Activated naive CD4-positive, alpha-beta T cell treated with anti-CD3 and anti-CD28 coated beads, Interleukin-2, amount 10 ng/mL, durations not matched to agents 7 days and 5 days (primary cell): ENCODE measurements at regions not wholly inside any gene's neighbourhood (a gene's known extent, or its start where the extent isn't known, plus 50 kb on each side); places are given as distances from the start of the nearest gene placed in this dataset.

Experiments
- CTCF ChIA-PET: fragments of 350-600 bp; sonication (Branson Sonifier 250); formaldehyde crosslinking; loops from one replicate; lab custom pipeline; 2021; ENCODE audit warnings: antibody characterized with exemption; lab: Charles Lee
- DNase-seq: peaks from one replicate; pipeline ENCODE4 v3.0.0-alpha.2; 2020
- H3K27ac Mint-ChIP-seq: one replicate; pipeline ENCODE4 v1.8.0; 2021; ENCODE audit warnings: mild to moderate bottlenecking, moderate library complexity, mixed read lengths
- H3K27me3 Mint-ChIP-seq: one replicate; pipeline ENCODE4 v1.8.0; 2021; ENCODE audit warnings: mild to moderate bottlenecking, mixed read lengths
- H3K36me3 Mint-ChIP-seq: one replicate; pipeline ENCODE4 v1.8.0; 2021; ENCODE audit warnings: mixed read lengths
- H3K4me1 Mint-ChIP-seq: one replicate; pipeline ENCODE4 v1.8.0; 2021; ENCODE audit warnings: mixed read lengths
- H3K4me3 Mint-ChIP-seq: one replicate; pipeline ENCODE4 v1.8.0; 2021; ENCODE audit warnings: mild to moderate bottlenecking, moderate library complexity, mixed read lengths
- H3K9me3 Mint-ChIP-seq: one replicate; pipeline ENCODE4 v1.8.0; 2021; ENCODE audit warnings: mixed read lengths

- DNase-seq = no peak
- no peak overlapping the region for H3K4me3 Mint-ChIP-seq
- H3K4me1 Mint-ChIP-seq = no peaks in the 10 kb centered on the region
- CTCF ChIA-PET = no interaction called here
- no peaks in the 10 kb centered on the region for H3K36me3 Mint-ChIP-seq
- H3K27ac Mint-ChIP-seq = no peak overlapping the region
- no peaks in the 10 kb centered on the region for H3K27me3 Mint-ChIP-seq
- H3K9me3 Mint-ChIP-seq = peaks cover 2% of the 10 kb centered on the region
Observed at GRCh38 chr4:110998320-110998719, 375.4 kb upstream of the PITX2 start.

- H3K36me3 Mint-ChIP-seq = no peaks in the 10 kb centered on the region
- CTCF ChIA-PET = no interaction called here
- H3K4me3 Mint-ChIP-seq = no peak overlapping the region
- no peak for DNase-seq
- peaks cover 2% of the 10 kb centered on the region for H3K9me3 Mint-ChIP-seq
- no peaks in the 10 kb centered on the region for H3K4me1 Mint-ChIP-seq
- no peaks in the 10 kb centered on the region for H3K27me3 Mint-ChIP-seq
- no peak overlapping the region for H3K27ac Mint-ChIP-seq
Observed at GRCh38 chr4:111011458-111011857, 388.6 kb upstream of the PITX2 start.

DNA sequence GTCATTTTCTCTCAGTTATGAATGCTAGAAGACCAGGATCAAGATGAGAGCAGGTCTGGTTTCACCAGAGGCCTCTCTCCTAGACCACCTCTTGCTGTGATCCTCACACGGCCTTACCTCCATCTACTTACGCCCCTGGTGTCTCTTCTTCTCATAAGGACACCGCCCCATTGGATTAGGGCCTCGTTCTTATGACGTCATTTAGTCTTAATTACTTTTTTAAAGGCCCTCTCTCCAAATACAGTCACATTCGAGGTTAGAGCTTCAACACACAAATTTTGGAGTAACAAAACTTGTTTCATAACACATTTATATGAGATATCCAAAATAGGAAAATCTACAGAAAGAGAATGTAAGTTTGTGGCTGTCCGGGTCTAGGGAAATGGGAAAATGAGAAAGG is 391.0 kb upstream of the PITX2 start:
- Mint-ChIP-seq H3K4me3 (no peak overlapping the region), H3K27me3 (no peaks in the 10 kb centered on the region), H3K27ac (no peak overlapping the region), H3K4me1 (no peaks in the 10 kb centered on the region), H3K9me3 (peaks cover 2% of the 10 kb centered on the region), H3K36me3 (no peaks in the 10 kb centered on the region)
- CTCF ChIA-PET = no interaction called here
- no peak for DNase-seq

DNA sequence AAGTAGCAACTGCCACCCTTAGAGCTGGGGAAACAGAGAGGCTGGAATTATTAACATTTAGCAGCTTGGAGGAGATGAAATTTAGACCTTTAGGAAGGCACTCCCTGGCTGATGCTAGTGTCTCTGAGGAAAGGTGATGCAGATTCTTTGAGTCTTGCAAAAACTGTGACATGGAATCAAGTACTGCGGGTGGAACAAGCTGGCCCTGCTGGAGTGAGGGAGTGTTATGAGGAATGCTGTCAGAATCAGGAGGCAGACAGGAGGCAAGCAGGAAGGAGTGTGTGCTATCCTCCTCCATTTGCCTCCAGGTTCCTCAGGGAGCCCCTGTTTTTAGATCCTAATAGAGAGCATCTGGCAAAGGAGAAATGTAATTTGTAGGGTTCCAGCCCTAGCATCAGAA is 391.7 kb upstream of the PITX2 start:
- H3K4me3 Mint-ChIP-seq = no peak overlapping the region
- no peak for DNase-seq
- CTCF ChIA-PET = no interaction called here

GRCh38 chr4:111016416-111016815 is 393.5 kb upstream of the PITX2 start:
- H3K4me3 Mint-ChIP-seq = no peak overlapping the region
- peaks cover 2% of the 10 kb centered on the region for H3K9me3 Mint-ChIP-seq
- no peaks in the 10 kb centered on the region for H3K27me3 Mint-ChIP-seq
- CTCF ChIA-PET = no interaction called here
- no peaks in the 10 kb centered on the region for H3K36me3 Mint-ChIP-seq
- no peak overlapping the region for H3K27ac Mint-ChIP-seq
- H3K4me1 Mint-ChIP-seq = no peaks in the 10 kb centered on the region
- no peak for DNase-seq

More for the DNA sequence above, 391.7 kb upstream of the PITX2 start:
- H3K4me1 Mint-ChIP-seq = no peaks in the 10 kb centered on the region
- H3K36me3 Mint-ChIP-seq = no peaks in the 10 kb centered on the region
- no peak overlapping the region for H3K27ac Mint-ChIP-seq
- H3K9me3 Mint-ChIP-seq = peaks cover 2% of the 10 kb centered on the region
- H3K27me3 Mint-ChIP-seq = no peaks in the 10 kb centered on the region

GRCh38 chr4:111018216-111018615 is 395.3 kb upstream of the PITX2 start:
- DNase-seq = no peak
- H3K36me3 Mint-ChIP-seq = no peaks in the 10 kb centered on the region
- H3K4me3 Mint-ChIP-seq = no peak overlapping the region
- CTCF ChIA-PET = no interaction called here
- no peaks in the 10 kb centered on the region for H3K27me3 Mint-ChIP-seq
- no peaks in the 10 kb centered on the region for H3K9me3 Mint-ChIP-seq
- H3K4me1 Mint-ChIP-seq = no peaks in the 10 kb centered on the region
- no peak overlapping the region for H3K27ac Mint-ChIP-seq

GRCh38 chr4:111020476-111020875 is 397.6 kb upstream of the PITX2 start:
- Mint-ChIP-seq H3K27me3 (no peaks in the 10 kb centered on the region), H3K4me3 (no peak overlapping the region), H3K27ac (no peak overlapping the region), H3K9me3 (no peaks in the 10 kb centered on the region), H3K36me3 (no peaks in the 10 kb centered on the region), H3K4me1 (no peaks in the 10 kb centered on the region)
- no peak for DNase-seq
- CTCF ChIA-PET = no interaction called here

DNA sequence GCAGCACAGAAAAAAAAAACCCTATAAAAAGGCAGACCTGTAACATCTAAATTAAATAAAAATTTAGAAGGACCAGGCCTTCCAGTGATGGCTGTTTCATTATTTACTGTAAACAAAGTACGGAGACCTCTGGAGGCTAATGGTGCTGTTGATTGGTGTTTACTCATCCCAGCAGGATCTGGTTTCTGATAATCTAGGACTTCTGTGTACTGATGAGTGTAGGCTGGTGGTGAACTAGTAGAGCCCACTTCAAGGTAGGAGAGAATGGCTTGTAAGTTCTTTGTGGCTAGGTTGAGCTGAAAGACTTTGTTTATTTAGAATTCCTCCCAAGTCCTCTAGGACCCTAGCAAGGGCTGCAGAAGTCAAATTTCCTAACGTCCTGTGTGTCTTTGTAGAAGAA is 398.1 kb upstream of the PITX2 start:
- Mint-ChIP-seq H3K4me3 (no peak overlapping the region), H3K27ac (no peak overlapping the region), H3K36me3 (no peaks in the 10 kb centered on the region), H3K4me1 (no peaks in the 10 kb centered on the region), H3K9me3 (no peaks in the 10 kb centered on the region), H3K27me3 (no peaks in the 10 kb centered on the region)
- CTCF ChIA-PET = no interaction called here
- no peak for DNase-seq

DNA sequence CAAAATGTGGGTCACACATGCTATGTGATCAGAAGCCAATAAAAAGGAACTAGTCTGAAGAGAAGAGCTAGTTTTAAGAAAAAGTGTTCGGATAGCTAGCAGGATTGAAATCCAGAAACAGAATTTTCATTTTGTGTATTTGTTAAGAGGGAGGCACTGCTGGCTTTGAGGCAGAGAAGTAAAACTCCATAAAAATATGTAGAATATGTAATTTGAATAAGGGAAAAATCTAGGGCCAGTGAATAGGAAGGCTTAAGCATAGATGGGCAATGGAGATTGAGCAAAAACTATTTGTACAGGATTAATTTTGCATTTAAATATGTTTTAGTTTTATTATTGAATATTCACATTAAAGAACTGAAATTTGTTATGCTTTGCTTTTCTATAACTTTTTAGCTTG is 399.9 kb upstream of the PITX2 start:
- no peaks in the 10 kb centered on the region for H3K27me3 Mint-ChIP-seq
- no peak overlapping the region for H3K27ac Mint-ChIP-seq
- no peaks in the 10 kb centered on the region for H3K36me3 Mint-ChIP-seq
- DNase-seq = no peak
- CTCF ChIA-PET = no interaction called here
- H3K4me1 Mint-ChIP-seq = no peaks in the 10 kb centered on the region
- no peak overlapping the region for H3K4me3 Mint-ChIP-seq
- H3K9me3 Mint-ChIP-seq = peaks cover 4% of the 10 kb centered on the region

GRCh38 chr4:111027526-111027925 is 404.6 kb upstream of the PITX2 start:
- no peak overlapping the region for H3K27ac Mint-ChIP-seq
- no peak for DNase-seq
- H3K36me3 Mint-ChIP-seq = no peaks in the 10 kb centered on the region
- CTCF ChIA-PET = no interaction called here
- no peaks in the 10 kb centered on the region for H3K4me1 Mint-ChIP-seq
- H3K4me3 Mint-ChIP-seq = no peak overlapping the region
- peaks cover 7% of the 10 kb centered on the region for H3K9me3 Mint-ChIP-seq
- no peaks in the 10 kb centered on the region for H3K27me3 Mint-ChIP-seq

GRCh38 chr4:111028795-111029194 is 405.9 kb upstream of the PITX2 start:
- CTCF ChIA-PET = no interaction called here
- no peaks in the 10 kb centered on the region for H3K4me1 Mint-ChIP-seq
- peaks cover 7% of the 10 kb centered on the region for H3K9me3 Mint-ChIP-seq
- no peak for DNase-seq
- H3K36me3 Mint-ChIP-seq = no peaks in the 10 kb centered on the region
- no peak overlapping the region for H3K27ac Mint-ChIP-seq
- no peaks in the 10 kb centered on the region for H3K27me3 Mint-ChIP-seq
- H3K4me3 Mint-ChIP-seq = no peak overlapping the region

DNA sequence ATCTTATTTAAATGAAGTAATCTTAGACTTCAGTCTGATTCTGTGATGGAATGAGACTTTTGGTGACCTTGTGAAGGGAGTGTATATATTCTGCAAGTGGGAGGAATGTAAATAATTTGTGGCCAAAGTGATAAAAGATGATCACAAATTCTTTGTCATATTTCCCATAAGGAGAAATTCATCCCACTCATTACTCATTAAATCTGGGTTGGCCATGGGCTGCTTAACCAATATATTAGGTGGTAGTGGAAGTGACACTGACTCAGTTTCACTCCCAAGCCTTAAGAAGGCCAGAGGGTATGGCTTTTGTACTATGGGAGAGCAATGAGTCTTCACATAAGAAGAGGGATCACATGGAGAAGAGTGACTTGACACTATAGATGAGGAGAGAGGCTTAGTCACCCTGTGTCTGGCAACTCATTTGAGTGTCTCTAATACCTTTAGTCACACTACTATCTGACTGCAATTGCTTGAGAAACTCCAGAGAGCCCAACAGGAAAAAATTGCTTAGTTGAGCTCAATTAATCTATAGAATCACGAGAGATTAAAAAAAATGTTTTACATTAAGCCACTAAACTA is 408.2 kb upstream of the PITX2 start:
- no peaks in the 10 kb centered on the region for H3K4me1 Mint-ChIP-seq
- H3K27me3 Mint-ChIP-seq = no peaks in the 10 kb centered on the region
- no peaks in the 10 kb centered on the region for H3K36me3 Mint-ChIP-seq
- no peak for DNase-seq
- peaks cover 7% of the 10 kb centered on the region for H3K9me3 Mint-ChIP-seq
- CTCF ChIA-PET = no interaction called here
- no peak overlapping the region for H3K27ac Mint-ChIP-seq
- H3K4me3 Mint-ChIP-seq = no peak overlapping the region

- no peak overlapping the region for H3K4me3 Mint-ChIP-seq
- no peaks in the 10 kb centered on the region for H3K27me3 Mint-ChIP-seq
- CTCF ChIA-PET = no interaction called here
- H3K36me3 Mint-ChIP-seq = no peaks in the 10 kb centered on the region
- no peak overlapping the region for H3K27ac Mint-ChIP-seq
- no peak for DNase-seq
- no peaks in the 10 kb centered on the region for H3K4me1 Mint-ChIP-seq
- H3K9me3 Mint-ChIP-seq = peaks cover 7% of the 10 kb centered on the region
Observed at GRCh38 chr4:111031596-111031995, 408.7 kb upstream of the PITX2 start.

DNA sequence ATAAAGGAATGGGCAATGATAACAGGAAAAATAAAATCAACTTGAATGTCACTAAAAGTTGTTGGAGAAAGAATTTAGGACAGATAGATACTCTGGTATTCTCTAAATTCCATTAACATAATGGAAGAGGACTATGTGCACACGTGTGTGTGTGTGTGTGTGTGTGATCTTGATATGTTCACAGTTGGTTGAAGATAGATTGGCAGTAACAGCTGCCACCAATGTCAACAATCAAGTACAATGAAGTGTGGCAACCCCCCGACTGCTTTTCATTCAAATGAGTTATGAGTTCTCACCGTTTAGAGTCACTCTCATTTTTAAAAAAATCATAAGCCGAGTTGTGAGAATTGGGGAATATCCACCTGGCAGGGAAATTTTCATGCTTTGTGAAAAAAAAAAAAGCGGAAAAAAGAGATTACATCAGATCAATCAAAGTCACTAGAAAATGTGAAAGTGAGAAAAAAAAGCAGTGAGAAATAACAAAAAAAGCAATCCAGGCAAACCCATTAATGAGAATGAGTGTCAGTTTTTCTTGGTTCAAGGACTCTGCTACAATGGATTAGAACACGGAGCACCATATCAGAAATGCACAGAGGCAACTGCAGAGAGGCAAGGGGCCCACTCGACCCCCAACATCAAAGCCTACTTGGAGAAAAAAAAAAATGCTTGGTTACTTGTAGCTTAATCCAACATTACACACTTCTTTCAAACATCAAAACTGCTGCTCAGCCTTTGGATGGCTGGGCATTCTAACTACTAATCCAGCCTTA is 414.9 kb upstream of the PITX2 start:
- Mint-ChIP-seq H3K4me3 (no peak overlapping the region), H3K9me3 (no peaks in the 10 kb centered on the region)
- DNase-seq = no peak

GRCh38 chr4:111040904-111041303 is 418.0 kb upstream of the PITX2 start:
- Mint-ChIP-seq H3K9me3 (no peaks in the 10 kb centered on the region), H3K27me3 (no peaks in the 10 kb centered on the region), H3K36me3 (no peaks in the 10 kb centered on the region), H3K27ac (no peak overlapping the region), H3K4me1 (no peaks in the 10 kb centered on the region), H3K4me3 (no peak overlapping the region)
- no peak for DNase-seq
- CTCF ChIA-PET = no interaction called here

More for the DNA sequence above, 414.9 kb upstream of the PITX2 start:
- no peaks in the 10 kb centered on the region for H3K4me1 Mint-ChIP-seq
- CTCF ChIA-PET = no interaction called here
- H3K27ac Mint-ChIP-seq = no peak overlapping the region
- H3K36me3 Mint-ChIP-seq = no peaks in the 10 kb centered on the region
- H3K27me3 Mint-ChIP-seq = no peaks in the 10 kb centered on the region
